SK-N-SH (cell line): ENCODE measurements at regions not wholly inside any gene's neighbourhood (a gene's known extent, or its start where the extent isn't known, plus 50 kb on each side); places are given as distances from the start of the nearest gene placed in this dataset.

Experiments used
- CTCF ChIA-PET: fragments of 300-600, 350-600 bp; formaldehyde crosslinking; extraction: SDS; loops from one replicate; lab custom pipeline; 2021; lab: Yijun Ruan, JAX
- POLR2A ChIA-PET: fragments of 350-600 bp; sonication (Branson Sonifier 250); formaldehyde crosslinking; extraction: SDS; loops from one replicate; lab custom pipeline; 2020; ENCODE audit warnings: antibody characterized with exemption, inconsistent platforms; lab: Yijun Ruan, JAX
- DNase-seq: peaks from one replicate; pipeline ENCODE4 v3.0.0; 2012
- H2AFZ ChIP-seq: fragments of 200-600 bp; sonication (generic); 2 replicates; pipeline ENCODE4 v1.8.1; 2016; ENCODE audit warnings: antibody characterized with exemption, mild to moderate bottlenecking, low read depth
- H3F3A ChIP-seq: fragments of 200-600 bp; sonication (generic); replicated peaks from 2 replicates; pipeline ENCODE3; 2016; ENCODE audit warnings: antibody characterized with exemption, mild to moderate bottlenecking; ENCODE audit not compliant: insufficient read depth
- H3K27ac ChIP-seq, 2 experiments: fragments of 200-500 bp in 1 of 2; fragments of 200-600 bp in 1 of 2; sonication (Bioruptor generic) in 1 of 2; sonication (generic), shearing (Covaris generic) in 1 of 2; 2 replicates each; pipeline versions ENCODE4 v1.5.1 to v1.6.1; 2014 to 2016; ENCODE audit warnings: low read depth in 2 of 2, inconsistent platforms in 1 of 2, low read length in 1 of 2, mild to moderate bottlenecking in 1 of 2, mixed read lengths in 1 of 2
- H3K27me3 ChIP-seq: fragments of 200-600 bp; sonication (generic), shearing (Covaris generic); 2 replicates; pipeline ENCODE4 v1.6.1; 2016; ENCODE audit warnings: mixed run types; ENCODE audit not compliant: insufficient read depth
- H3K36me3 ChIP-seq, 2 experiments: fragments of 200-500 bp in 1 of 2; fragments of 200-600 bp in 1 of 2; sonication (Bioruptor generic) in 1 of 2; sonication (generic) in 1 of 2; replicated peaks in 1 of 2; 2 replicates each; pipeline versions ENCODE3 to v1.5.1; 2014 to 2016; ENCODE audit warnings: low read length in 1 of 2, mild to moderate bottlenecking in 1 of 2; ENCODE audit not compliant: insufficient read depth in 2 of 2, control insufficient read depth in 1 of 2
- H3K4me1 ChIP-seq, 2 experiments: fragments of 200-500 bp in 1 of 2; fragments of 200-600 bp in 1 of 2; sonication (Bioruptor generic) in 1 of 2; sonication (generic), shearing (Covaris generic) in 1 of 2; 2 replicates each; pipeline versions ENCODE4 v1.5.1 to v1.6.1; 2014 to 2016; ENCODE audit warnings: low read depth in 1 of 2, low read length in 1 of 2, mixed run types in 1 of 2; ENCODE audit not compliant: insufficient read depth in 2 of 2, control insufficient read depth in 1 of 2
- H3K4me2 ChIP-seq: fragments of 200-600 bp; sonication (generic), shearing (Covaris generic); 2 replicates; pipeline ENCODE4 v1.6.1; 2017; ENCODE audit warnings: mixed run types
- H3K4me3 ChIP-seq, 2 experiments: fragments of 200-500 bp in 1 of 2; fragments of 200-600 bp in 1 of 2; sonication (Bioruptor generic) in 1 of 2; sonication (generic), shearing (Covaris generic) in 1 of 2; 2 replicates each; pipeline versions ENCODE4 v1.5.1 to v1.8.1; 2014 to 2016; ENCODE audit warnings: low read depth in 2 of 2, inconsistent platforms in 1 of 2, low read length in 1 of 2, mild to moderate bottlenecking in 1 of 2, mixed read lengths in 1 of 2, moderate library complexity in 1 of 2
- H3K79me2 ChIP-seq: fragments of 200-600 bp; sonication (generic); 2 replicates; pipeline ENCODE4 v1.8.1; 2017; ENCODE audit warnings: mild to moderate bottlenecking; ENCODE audit not compliant: insufficient read depth
- H3K9ac ChIP-seq: fragments of 200-600 bp; sonication (generic); 2 replicates; pipeline ENCODE4 v1.6.1; 2017; ENCODE audit warnings: mixed run types
- H3K9me2 ChIP-seq: fragments of 200-600 bp; sonication (generic); 2 replicates; pipeline ENCODE4 v1.6.1; 2017; ENCODE audit warnings: mixed run types
- H3K9me3 ChIP-seq: fragments of 200-600 bp; sonication (generic); 2 replicates; pipeline ENCODE4 v1.6.1; 2017; ENCODE audit warnings: mixed run types, mild to moderate bottlenecking, moderate library complexity
- H4K20me1 ChIP-seq: fragments of 200-600 bp; sonication (generic); 2 replicates; pipeline ENCODE4 v1.6.1; 2017; ENCODE audit warnings: mild to moderate bottlenecking, mixed run types; ENCODE audit not compliant: insufficient read depth
- EP300 ChIP-seq, 2 experiments: IDR thresholded peaks; 2 replicates each; pipeline versions ENCODE4 v1.4.0 to v1.6.1; 2012; ENCODE audit warnings: borderline replicate concordance in 1 of 2, low read depth in 1 of 2, low read length in 1 of 2
- PBX3 ChIP-seq: IDR thresholded peaks from 2 replicates; pipeline ENCODE4; 2012
- REST ChIP-seq: IDR thresholded peaks from 2 replicates; pipeline ENCODE4 v1.6.1; 2012; ENCODE audit warnings: mild to moderate bottlenecking, low read depth, low read length, moderate library complexity
- USF1 ChIP-seq: IDR thresholded peaks from 2 replicates; pipeline ENCODE4 v1.4.0; 2012; ENCODE audit warnings: low read depth, borderline replicate concordance
- WGBS: methylation state at CpG from one replicate; pipeline ENCODE4 v1.1.6; 2017; ENCODE audit warnings: low lambda C conversion rate; 5-methylcytosine and 5-hydroxymethylcytosine counted together
- TF ChIP-seq, protein P1 (sequence below): fragments of 200-600 bp; sonication (generic); IDR thresholded peaks from 2 replicates; pipeline ENCODE4 v1.6.1; 2017; ENCODE audit warnings: antibody characterized with exemption, mild to moderate bottlenecking, moderate library complexity

- no peak for TF ChIP-seq EP300 (IDR thresholded peaks at IDR 0.05; ENCODE audit: borderline replicate concordance in 1 of 2, low read depth in 1 of 2, low read length in 1 of 2)
- TF ChIP-seq USF1, result no peak
- TF ChIP-seq, protein P1, sequence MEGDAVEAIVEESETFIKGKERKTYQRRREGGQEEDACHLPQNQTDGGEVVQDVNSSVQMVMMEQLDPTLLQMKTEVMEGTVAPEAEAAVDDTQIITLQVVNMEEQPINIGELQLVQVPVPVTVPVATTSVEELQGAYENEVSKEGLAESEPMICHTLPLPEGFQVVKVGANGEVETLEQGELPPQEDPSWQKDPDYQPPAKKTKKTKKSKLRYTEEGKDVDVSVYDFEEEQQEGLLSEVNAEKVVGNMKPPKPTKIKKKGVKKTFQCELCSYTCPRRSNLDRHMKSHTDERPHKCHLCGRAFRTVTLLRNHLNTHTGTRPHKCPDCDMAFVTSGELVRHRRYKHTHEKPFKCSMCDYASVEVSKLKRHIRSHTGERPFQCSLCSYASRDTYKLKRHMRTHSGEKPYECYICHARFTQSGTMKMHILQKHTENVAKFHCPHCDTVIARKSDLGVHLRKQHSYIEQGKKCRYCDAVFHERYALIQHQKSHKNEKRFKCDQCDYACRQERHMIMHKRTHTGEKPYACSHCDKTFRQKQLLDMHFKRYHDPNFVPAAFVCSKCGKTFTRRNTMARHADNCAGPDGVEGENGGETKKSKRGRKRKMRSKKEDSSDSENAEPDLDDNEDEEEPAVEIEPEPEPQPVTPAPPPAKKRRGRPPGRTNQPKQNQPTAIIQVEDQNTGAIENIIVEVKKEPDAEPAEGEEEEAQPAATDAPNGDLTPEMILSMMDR, result no peak
Observed at GRCh38 chr16:54366943-54367342, 80.4 kb upstream of the IRX3 start.

DNA sequence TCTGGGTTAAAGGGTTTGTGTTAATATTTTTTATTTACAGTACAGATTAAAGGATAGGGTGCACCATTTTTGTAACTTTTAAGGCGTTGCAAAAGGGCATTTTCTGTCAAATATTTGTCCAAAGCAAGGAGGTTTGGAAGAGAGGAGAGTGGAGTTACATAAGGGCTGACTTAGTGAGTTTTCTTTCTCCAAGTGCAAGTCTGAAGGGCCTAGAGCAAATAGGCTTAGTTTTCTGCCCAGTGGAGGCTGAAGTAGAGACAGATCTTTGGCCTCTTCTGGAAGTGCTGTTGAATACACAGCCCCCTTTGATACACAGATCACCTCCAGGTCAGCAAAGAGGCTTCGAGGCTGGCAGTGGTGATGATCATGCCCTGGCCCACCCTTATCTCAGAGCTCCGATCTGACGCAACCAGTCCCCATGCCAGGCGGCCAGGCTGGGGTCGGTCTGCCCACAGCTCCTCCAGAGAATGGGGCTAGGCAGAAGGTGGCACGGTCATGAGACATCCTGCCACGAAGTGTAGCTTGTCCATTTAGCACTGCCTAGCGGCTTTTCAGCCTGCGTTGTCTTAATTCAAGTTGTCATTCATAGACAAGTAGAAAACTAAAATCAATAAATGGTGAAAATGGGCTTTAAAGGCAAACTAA, 79.5 kb upstream of the IRX3 start:
- H3K36me3 ChIP-seq, result no peaks in the 10 kb centered on the region
- no peaks in the 10 kb centered on the region for H4K20me1 ChIP-seq
- H3K9me3 ChIP-seq, result no peaks in the 10 kb centered on the region
- H3K9me2 ChIP-seq, result no peaks in the 10 kb centered on the region
- no peak overlapping the region for H2AFZ ChIP-seq
- H3K4me3 ChIP-seq, result no peak overlapping the region
- no peak overlapping the region for H3K27ac ChIP-seq
- no peaks in the 10 kb centered on the region for H3F3A ChIP-seq
- H3K9ac ChIP-seq, result no peak overlapping the region
- H3K79me2 ChIP-seq, result no peaks in the 10 kb centered on the region
- 71% methylated on average over 10 of the region's 10 CpGs for WGBS
- POLR2A ChIA-PET, result no interaction called here
- peaks cover 0 to 6% of the 10 kb centered on the region in 2 experiments; a peak in 1 of 4 replicates for H3K4me1 ChIP-seq
- no peak for DNase-seq
- no peak overlapping the region for H3K4me2 ChIP-seq
- TF ChIP-seq PBX3, result no peak
- CTCF ChIA-PET, result no interaction called here
- H3K27me3 ChIP-seq, result no peaks in the 10 kb centered on the region; the same call in 1 of the 2 replicates

More at GRCh38 chr16:54366943-54367342, 80.4 kb upstream of the IRX3 start:
- no peaks in the 10 kb centered on the region for H3K9me3 ChIP-seq
- H3F3A ChIP-seq, result no peaks in the 10 kb centered on the region
- no peaks in the 10 kb centered on the region for H4K20me1 ChIP-seq
- no peak overlapping the region for H3K4me3 ChIP-seq
- H3K36me3 ChIP-seq, result no peaks in the 10 kb centered on the region
- H3K27me3 ChIP-seq, result no peaks in the 10 kb centered on the region; the same call in 1 of the 2 replicates
- H3K4me2 ChIP-seq, result no peak overlapping the region
- ChIA-PET CTCF (no interaction called here), POLR2A (no interaction called here)
- no peak for DNase-seq
- H2AFZ ChIP-seq, result no peak overlapping the region
- H3K27ac ChIP-seq, result no peak overlapping the region
- H3K9ac ChIP-seq, result no peak overlapping the region
- H3K4me1 ChIP-seq, result peaks cover 0 to 6% of the 10 kb centered on the region in 2 experiments; a peak in 1 of 4 replicates
- no peaks in the 10 kb centered on the region for H3K9me2 ChIP-seq
- H3K79me2 ChIP-seq, result no peaks in the 10 kb centered on the region
- WGBS, result 79% methylated on average over 2 of the region's 2 CpGs

GRCh38 chr16:54363766-54364165, 77.2 kb upstream of the IRX3 start:
- Histone ChIP-seq H4K20me1 (no peaks in the 10 kb centered on the region), H3K79me2 (no peaks in the 10 kb centered on the region), H3K4me2 (no peak overlapping the region), H3K27ac (no peak overlapping the region), H3K27me3 (no peaks in the 10 kb centered on the region; the same call in 1 of the 2 replicates), H3K36me3 (no peaks in the 10 kb centered on the region), H2AFZ (no peak overlapping the region), H3K9ac (no peak overlapping the region), H3F3A (no peaks in the 10 kb centered on the region), H3K4me1 (peaks cover 0 to 6% of the 10 kb centered on the region in 2 experiments; a peak in 1 of 4 replicates), H3K9me3 (no peaks in the 10 kb centered on the region), H3K4me3 (no peak overlapping the region), H3K9me2 (no peaks in the 10 kb centered on the region)
- no peak for TF ChIP-seq EP300 (IDR thresholded peaks at IDR 0.05; ENCODE audit: borderline replicate concordance in 1 of 2, low read depth in 1 of 2, low read length in 1 of 2)
- TF ChIP-seq REST, result no peak
- CTCF ChIA-PET, result no interaction called here
- 92% methylated on average over 6 of the region's 6 CpGs for WGBS
- DNase-seq, result no peak
- POLR2A ChIA-PET, result no interaction called here
